ENCODE measurements at regions not wholly inside any gene's neighbourhood (a gene's known extent, or its start where the extent isn't known, plus 50 kb on each side); places are given as distances from the start of the nearest gene placed in this dataset.

- Histone ChIP-seq H3K27me3 (ENCODE audit: control insufficient read depth, insufficient read depth, low read length) (no peaks in the 10 kb centered on the region), H3K4me3 (ENCODE audit: low read depth, low read length) (no peak overlapping the region), H3K36me3 (ENCODE audit: control insufficient read depth, insufficient read depth, low read length) (no peaks in the 10 kb centered on the region)
- no peak for TF ChIP-seq CTCF (IDR thresholded peaks at IDR 0.05; ENCODE audit: insufficient read depth, low read length, poor library complexity, severe bottlenecking)
- DNase-seq (ENCODE audit: low read depth): no peak
These were observed 360.4 kb upstream of the FOXG1 start for GRCh38 chr14:28406196-28406595.

- no peak for TF ChIP-seq CTCF (IDR thresholded peaks at IDR 0.05; ENCODE audit: insufficient read depth, low read length, poor library complexity, severe bottlenecking)
- DNase-seq (ENCODE audit: low read depth): no peak
- no peaks in the 10 kb centered on the region for H3K27me3 ChIP-seq (ENCODE audit: control insufficient read depth, insufficient read depth, low read length)
- H3K4me3 ChIP-seq (ENCODE audit: low read depth, low read length): no peak overlapping the region
- H3K36me3 ChIP-seq (ENCODE audit: control insufficient read depth, insufficient read depth, low read length): no peaks in the 10 kb centered on the region
These were observed 359.4 kb upstream of the FOXG1 start for GRCh38 chr14:28407031-28407825.

- no peaks in the 10 kb centered on the region for H3K36me3 ChIP-seq (ENCODE audit: control insufficient read depth, insufficient read depth, low read length)
- H3K27me3 ChIP-seq (ENCODE audit: control insufficient read depth, insufficient read depth, low read length): no peaks in the 10 kb centered on the region
- H3K4me3 ChIP-seq (ENCODE audit: low read depth, low read length): no peak overlapping the region
- no peak for TF ChIP-seq CTCF (IDR thresholded peaks at IDR 0.05; ENCODE audit: insufficient read depth, low read length, poor library complexity, severe bottlenecking)
- DNase-seq (ENCODE audit: low read depth): no peak
These were observed 358.6 kb upstream of the FOXG1 start for GRCh38 chr14:28407996-28408395.

- Histone ChIP-seq H3K27me3 (ENCODE audit: control insufficient read depth, insufficient read depth, low read length) (no peaks in the 10 kb centered on the region), H3K4me3 (ENCODE audit: low read depth, low read length) (no peak overlapping the region), H3K36me3 (ENCODE audit: control insufficient read depth, insufficient read depth, low read length) (no peaks in the 10 kb centered on the region)
- DNase-seq (ENCODE audit: low read depth): no peak
- TF ChIP-seq CTCF (IDR thresholded peaks at IDR 0.05; ENCODE audit: insufficient read depth, low read length, poor library complexity, severe bottlenecking): no peak
These were observed 354.5 kb upstream of the FOXG1 start for GRCh38 chr14:28412077-28412476.

GRCh38 chr14:28426960-28427359 is 339.6 kb upstream of the FOXG1 start:
- no peak for DNase-seq (ENCODE audit: low read depth)
- no peaks in the 10 kb centered on the region for H3K27me3 ChIP-seq (ENCODE audit: control insufficient read depth, insufficient read depth, low read length)
- no peaks in the 10 kb centered on the region for H3K36me3 ChIP-seq (ENCODE audit: control insufficient read depth, insufficient read depth, low read length)
- no peak overlapping the region for H3K4me3 ChIP-seq (ENCODE audit: low read depth, low read length)
- TF ChIP-seq CTCF (IDR thresholded peaks at IDR 0.05; ENCODE audit: insufficient read depth, low read length, poor library complexity, severe bottlenecking): no peak

GRCh38 chr14:28436821-28437220 is 329.8 kb upstream of the FOXG1 start:
- Histone ChIP-seq H3K4me3 (ENCODE audit: low read depth, low read length) (no peak overlapping the region), H3K36me3 (ENCODE audit: control insufficient read depth, insufficient read depth, low read length) (no peaks in the 10 kb centered on the region), H3K27me3 (ENCODE audit: control insufficient read depth, insufficient read depth, low read length) (no peaks in the 10 kb centered on the region)
- no peak for TF ChIP-seq CTCF (IDR thresholded peaks at IDR 0.05; ENCODE audit: insufficient read depth, low read length, poor library complexity, severe bottlenecking)
- no peak for DNase-seq (ENCODE audit: low read depth)

Measured in kidney epithelial cell (primary cell).